GM21447 (cell line): ENCODE measurements at regions not wholly inside any gene's neighbourhood (a gene's known extent, or its start where the extent isn't known, plus 50 kb on each side); places are given as distances from the start of the nearest gene placed in this dataset.
"Not testable (repeated sequence)": the region's sequence is repeated elsewhere in the genome, so short reads cannot be mapped to it uniquely, and the experiment has no call there.

Source experiments
- ATAC-seq: cut with Tn5 transposase; IDR thresholded peaks from one replicate; pipeline ENCODE4 v1.9.1; 2021; ENCODE audit not compliant: unreplicated experiment

DNA sequence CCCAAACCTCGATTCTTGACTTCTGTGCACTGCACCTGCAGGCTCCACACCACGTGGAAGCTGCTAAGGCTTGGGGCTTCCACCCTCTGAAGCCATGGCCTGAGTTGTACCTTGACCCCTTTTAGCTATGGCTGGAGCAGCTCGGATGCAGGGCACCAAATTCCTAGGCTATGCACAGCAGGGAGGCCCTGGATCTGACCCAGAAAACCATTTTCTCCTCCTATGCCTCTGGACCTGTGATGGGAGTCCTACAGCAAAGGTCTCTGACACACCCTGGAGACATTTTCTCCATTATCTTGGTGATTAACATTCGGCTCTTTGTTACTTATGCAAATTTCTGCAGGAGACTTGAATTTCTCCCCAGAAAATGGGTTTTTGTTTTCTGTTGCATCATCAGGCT, 309.2 kb upstream of the DDI1 start:
- ATAC-seq, result no peak

DNA sequence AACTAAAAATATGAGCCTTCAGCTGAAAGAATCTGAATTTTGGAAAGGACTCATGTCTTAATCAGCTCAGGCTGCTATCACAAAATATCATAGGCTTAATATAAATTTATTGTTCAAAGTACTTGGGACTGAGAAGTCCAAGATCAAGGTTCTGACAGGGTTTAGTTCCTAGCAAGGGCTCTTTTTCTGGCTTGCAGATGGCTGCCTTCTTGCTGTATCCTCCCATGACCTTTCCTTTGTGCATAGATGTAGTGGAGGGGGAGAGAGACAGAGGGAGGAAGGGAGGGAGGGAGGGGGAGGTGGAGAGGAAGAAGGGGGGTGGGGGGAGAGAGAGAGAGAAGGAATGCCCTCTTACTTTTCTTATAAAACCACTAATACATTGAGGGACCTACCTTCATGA, 306.8 kb upstream of the DDI1 start:
- no peak for ATAC-seq

DNA sequence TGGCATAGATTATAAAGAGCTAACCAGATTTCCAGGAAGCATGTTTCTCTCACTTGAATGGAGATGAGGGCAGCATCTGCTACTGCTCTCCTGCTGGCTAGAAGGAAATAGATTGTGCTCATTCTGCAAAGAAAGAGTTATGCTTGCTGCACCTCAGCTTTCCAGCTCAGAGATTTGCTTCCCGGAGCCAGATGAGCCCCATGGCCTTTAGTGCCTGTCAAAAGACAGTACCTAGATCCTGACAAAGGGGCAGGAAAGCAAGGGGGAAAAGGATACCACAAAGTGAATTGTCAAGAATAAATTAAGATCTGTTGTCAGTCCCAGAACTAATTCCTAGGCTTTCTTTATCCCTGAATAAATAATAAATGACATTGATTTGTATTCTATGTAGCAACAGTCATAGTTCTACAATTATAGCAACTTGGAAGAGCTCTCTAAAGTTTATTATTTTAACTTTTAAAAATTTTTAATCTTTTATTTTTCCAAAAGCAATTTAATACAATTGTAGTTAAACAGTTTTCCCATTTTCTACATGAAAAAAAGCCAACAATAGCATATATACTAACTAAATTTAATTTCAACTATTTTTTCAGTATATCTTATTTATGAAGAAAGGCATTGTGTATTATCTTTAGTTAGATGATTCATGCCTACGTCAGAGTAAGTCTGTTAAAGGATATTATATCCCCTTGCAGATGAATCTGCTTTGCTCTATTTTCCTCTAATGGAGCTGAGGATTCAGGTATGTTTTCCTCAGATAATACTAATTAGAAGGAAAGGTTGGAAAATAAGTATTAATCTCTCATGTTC, 306.1 kb upstream of the DDI1 start:
- no peak for ATAC-seq

DNA sequence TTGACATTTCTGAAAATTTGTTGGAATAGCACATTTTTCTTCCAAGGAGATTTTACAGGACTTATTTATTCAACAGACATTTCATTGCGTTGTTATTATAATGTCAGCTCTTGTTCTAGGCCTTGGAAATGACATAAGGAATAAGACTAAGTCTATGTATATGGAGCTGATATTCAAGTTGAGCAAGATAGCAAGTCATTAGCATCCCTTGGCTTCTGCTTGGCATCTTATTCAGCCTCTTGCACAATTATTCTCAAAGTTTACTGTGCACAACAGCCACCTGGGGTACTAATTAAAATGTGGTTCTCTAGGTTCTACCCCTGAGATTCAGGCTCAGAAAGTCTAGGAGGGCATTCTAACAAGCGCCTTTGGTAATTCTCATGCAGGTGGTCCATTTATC, 304.8 kb upstream of the DDI1 start:
- ATAC-seq, result no peak

GRCh38 chr11:103733889-103734288, 302.6 kb upstream of the DDI1 start:
- ATAC-seq, result no peak

GRCh38 chr11:103735497-103736032, 300.9 kb upstream of the DDI1 start:
- no peak for ATAC-seq

GRCh38 chr11:103736315-103737036, 300.0 kb upstream of the DDI1 start:
- ATAC-seq, result no peak

GRCh38 chr11:103737037-103737622, 299.3 kb upstream of the DDI1 start:
- no peak for ATAC-seq

DNA sequence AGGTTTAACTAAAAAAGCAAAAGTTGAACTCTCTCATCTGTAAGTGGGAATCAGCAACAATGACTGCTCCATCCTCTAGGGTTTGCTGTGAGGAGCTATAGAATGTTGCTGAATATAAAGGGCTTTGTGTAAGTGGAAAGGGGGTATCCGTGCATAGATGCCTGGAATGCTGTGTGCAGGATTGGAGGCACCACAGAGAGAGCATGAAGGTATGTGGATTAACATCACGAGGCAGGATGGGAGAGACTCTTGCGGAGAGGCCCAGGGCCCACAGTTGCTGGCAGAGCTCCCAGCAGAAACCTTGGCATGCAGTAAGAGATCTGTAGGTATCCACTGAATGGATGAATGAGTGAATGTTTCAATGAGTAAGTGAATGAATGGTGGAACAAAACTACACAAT, 298.7 kb upstream of the DDI1 start:
- no peak for ATAC-seq

- not testable (repeated sequence) for ATAC-seq
Observed at GRCh38 chr11:103739074-103739796, 297.2 kb upstream of the DDI1 start.

DNA sequence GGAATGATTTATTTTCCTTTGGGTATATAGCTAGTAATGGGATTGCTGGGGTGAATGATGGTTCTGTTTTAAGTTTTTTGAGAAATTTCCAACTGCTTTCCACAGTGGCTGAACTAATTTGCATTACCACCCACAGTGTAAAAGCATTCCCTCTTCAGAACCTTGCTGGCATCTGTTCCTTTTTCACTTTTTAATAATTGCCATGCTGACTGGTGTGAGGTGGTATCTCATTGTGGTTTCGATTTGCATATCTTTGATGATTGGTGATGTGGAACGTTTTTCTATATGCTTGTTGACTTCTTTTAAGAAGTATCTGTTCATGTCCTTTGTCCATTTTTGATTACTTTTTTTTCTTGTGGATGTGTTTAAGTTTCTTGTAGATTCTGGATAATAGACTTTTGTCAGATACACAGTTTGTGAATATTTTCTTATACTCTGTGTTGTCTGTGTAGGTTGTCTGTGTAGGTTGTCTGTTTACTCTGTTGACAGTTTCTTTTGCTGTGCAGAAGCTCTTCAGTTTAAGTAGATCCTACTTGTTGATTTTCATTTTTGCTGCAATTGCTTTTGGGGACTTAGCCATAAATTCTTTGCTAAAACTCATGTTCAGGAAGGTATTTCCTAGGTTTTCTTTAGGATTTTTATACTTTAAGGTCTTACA, 291.8 kb upstream of the DDI1 start:
- ATAC-seq, result no peak

- ATAC-seq, result no peak
Observed at GRCh38 chr11:103749158-103749557, 287.3 kb upstream of the DDI1 start.

DNA sequence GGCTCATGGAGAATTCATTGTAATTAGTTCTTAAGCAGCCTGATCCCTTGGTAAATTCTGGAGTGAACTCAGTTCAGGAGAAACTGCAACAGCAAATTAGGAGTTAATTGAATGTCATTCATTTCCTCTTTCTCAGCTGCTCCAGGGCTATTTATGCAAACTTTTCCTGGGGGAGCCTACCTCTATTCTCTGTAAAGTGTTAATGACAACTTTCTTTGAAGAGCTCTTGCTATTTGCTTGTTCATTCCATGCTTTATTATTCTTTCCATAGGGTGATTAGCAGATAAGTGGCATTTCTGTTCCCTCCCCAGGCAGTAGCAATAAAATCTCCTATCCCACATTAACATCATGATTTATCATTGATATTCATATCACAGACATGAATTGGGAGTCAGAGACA, 267.6 kb upstream of the DDI1 start:
- ATAC-seq, result no peak

DNA sequence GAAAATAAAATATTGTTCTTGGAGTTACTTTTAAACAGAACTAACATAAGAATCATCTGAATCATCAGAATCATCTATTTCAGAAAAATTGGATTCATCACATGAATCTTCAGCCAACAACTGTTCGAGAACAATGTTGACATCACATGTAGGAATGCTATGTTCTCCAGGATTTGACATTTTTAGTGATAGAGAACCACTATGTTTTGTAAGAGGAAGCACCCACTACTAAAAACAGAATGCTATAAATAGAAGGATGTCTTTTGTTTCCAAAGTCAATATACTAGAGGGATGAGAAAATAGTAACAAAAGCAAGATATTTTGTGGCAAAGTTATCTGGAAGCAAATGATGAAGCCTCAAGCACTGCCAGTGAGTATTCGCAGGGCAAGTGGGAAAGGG, 263.4 kb upstream of the DDI1 start:
- no peak for ATAC-seq

- no peak for ATAC-seq
Observed at GRCh38 chr11:103773537-103773936, 262.9 kb upstream of the DDI1 start.

DNA sequence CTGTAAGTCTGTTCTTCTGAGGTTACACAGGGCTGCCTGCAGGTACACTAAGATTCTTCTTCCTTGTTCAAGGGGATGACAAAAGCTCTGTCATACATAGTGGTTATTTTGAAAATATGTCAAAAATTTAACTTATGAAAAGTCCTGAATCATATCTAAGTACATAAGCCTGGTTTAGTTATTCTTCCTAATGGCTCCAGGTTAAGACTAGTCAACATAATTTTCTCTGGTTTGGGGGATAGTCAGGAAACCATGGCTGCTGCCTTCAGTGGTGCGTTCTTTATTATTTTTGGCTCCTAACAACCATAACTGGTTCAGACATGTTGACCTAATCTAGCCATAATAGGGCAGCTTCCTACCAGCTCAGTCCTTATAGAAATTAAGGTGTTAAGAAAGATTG, 257.4 kb upstream of the DDI1 start:
- ATAC-seq, result no peak

DNA sequence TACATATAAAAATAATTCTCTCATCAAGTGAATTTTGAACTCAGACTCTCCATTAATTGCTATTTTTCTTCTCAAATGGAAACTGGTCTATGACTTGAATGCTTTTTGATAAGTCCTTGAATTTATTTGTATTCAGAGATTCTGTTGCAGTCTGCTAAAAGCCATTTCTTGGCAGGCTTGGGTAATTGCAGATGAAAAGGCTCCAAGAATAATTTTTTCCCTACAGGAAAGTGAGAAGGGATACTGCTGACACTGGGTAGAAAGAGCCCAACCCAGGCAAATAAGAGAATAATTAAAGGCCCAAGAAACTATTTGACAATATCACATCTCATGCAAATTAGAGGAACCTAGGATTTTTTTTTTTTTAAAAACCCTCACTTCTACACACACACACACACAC, 246.5 kb upstream of the DDI1 start:
- ATAC-seq, result no peak

DNA sequence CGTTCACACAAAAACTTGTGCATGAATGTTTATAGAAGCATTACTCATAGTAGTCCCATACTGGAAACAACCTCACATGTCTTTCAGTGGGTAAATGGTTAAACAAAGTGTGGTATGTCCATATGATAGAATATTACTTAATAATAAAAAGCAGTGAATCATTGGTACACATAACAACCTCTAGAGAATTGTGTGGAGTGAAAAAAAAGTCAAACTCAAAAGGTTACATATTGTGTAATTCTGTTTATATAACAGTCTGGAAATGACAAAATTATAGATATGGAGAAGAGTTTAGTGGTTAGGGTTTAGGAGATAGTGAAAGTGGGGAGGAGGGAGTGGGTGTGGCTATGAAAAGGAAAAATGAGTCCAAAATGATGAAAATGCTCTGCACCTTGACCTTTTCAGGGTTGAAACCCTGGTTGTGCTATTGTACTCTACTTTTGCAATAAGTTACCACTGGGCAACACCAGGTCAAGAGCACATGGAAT, 243.4 kb upstream of the DDI1 start:
- no peak for ATAC-seq

DNA sequence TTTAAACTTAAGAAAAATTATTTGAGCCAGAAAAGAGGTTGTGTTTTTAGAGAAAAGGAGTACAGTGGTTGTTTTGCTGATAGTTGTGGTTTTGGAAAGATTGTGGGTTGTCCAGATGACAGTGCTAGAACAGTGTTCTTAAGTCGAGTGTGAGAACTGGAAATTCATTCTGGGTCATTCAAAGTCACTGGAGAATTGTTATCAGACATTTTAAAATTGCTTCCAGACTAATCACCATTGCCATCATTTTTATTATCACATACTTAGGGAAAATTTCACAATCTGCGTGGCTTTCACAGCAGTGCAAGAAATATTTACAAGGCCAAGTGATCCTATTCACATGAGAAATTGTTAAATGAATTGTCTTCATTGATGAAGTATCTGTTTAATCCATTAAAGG, 242.2 kb upstream of the DDI1 start:
- no peak for ATAC-seq

- no peak for ATAC-seq
Observed at GRCh38 chr11:103798026-103798425, 238.4 kb upstream of the DDI1 start.

- no peak for ATAC-seq
Observed at GRCh38 chr11:103798446-103798845, 238.0 kb upstream of the DDI1 start.
